ENCODE measurements at regions not wholly inside any gene's neighbourhood (a gene's known extent, or its start where the extent isn't known, plus 50 kb on each side); places are given as distances from the start of the nearest gene placed in this dataset.

GRCh38 chr18:51370996-51371395, 173.5 kb upstream of the MEX3C start:
- TF ChIP-seq CTCF (IDR thresholded peaks at IDR 0.05) (no peak), CBFB (CRISPR knock-in tag; IDR thresholded peaks at IDR 0.05; ENCODE audit: low read depth) (no peak), NFYB (CRISPR knock-in tag; conservative IDR thresholded peaks at IDR 0.05; ENCODE audit: low read depth) (no peak), OVOL2 (CRISPR knock-in tag; IDR thresholded peaks at IDR 0.05; ENCODE audit: borderline replicate concordance) (no peak), MAX (CRISPR knock-in tag; IDR thresholded peaks at IDR 0.05) (no peak), ZBTB43 (CRISPR knock-in tag; IDR thresholded peaks at IDR 0.05) (no peak), USF2 (CRISPR knock-in tag; IDR thresholded peaks at IDR 0.05) (no peak), NFE2L1 (CRISPR knock-in tag; IDR thresholded peaks at IDR 0.05) (no peak), HMGXB4 (CRISPR knock-in tag; IDR thresholded peaks at IDR 0.05) (no peak), ZNF138 (CRISPR knock-in tag; conservative IDR thresholded peaks at IDR 0.05) (no peak), MXD4 (CRISPR knock-in tag; IDR thresholded peaks at IDR 0.05; ENCODE audit: borderline replicate concordance) (no peak), IRF2 (CRISPR knock-in tag; IDR thresholded peaks at IDR 0.05; ENCODE audit: borderline replicate concordance, low read depth) (no peak), SP1 (CRISPR knock-in tag; conservative IDR thresholded peaks at IDR 0.05) (no peak), NR3C1 (CRISPR knock-in tag; conservative IDR thresholded peaks at IDR 0.05; ENCODE audit: low read depth) (no peak)
